ENCODE measurements at regions not wholly inside any gene's neighbourhood (a gene's known extent, or its start where the extent isn't known, plus 50 kb on each side); places are given as distances from the start of the nearest gene placed in this dataset.
"Not testable (repeated sequence)": the region's sequence is repeated elsewhere in the genome, so short reads cannot be mapped to it uniquely, and the experiment has no call there.

GRCh38 chr10:61047788-61048560, 104.0 kb upstream of the RHOBTB1 start:
- DNase-seq (ENCODE audit: low spot score), result no peak

GRCh38 chr10:61047081-61047480, 103.1 kb upstream of the RHOBTB1 start:
- DNase-seq (ENCODE audit: low spot score), result no peak

GRCh38 chr10:61045480-61045879, 101.5 kb upstream of the RHOBTB1 start:
- DNase-seq (ENCODE audit: low spot score), result not testable (repeated sequence)

GRCh38 chr10:61042533-61042932, 98.5 kb upstream of the RHOBTB1 start:
- DNase-seq (ENCODE audit: low spot score), result no peak

- no peak for DNase-seq (ENCODE audit: low spot score)
These were observed 96.5 kb upstream of the RHOBTB1 start for GRCh38 chr10:61040399-61041016.

GRCh38 chr10:61039868-61040267, 95.9 kb upstream of the RHOBTB1 start:
- DNase-seq (ENCODE audit: low spot score), result no peak

DNA sequence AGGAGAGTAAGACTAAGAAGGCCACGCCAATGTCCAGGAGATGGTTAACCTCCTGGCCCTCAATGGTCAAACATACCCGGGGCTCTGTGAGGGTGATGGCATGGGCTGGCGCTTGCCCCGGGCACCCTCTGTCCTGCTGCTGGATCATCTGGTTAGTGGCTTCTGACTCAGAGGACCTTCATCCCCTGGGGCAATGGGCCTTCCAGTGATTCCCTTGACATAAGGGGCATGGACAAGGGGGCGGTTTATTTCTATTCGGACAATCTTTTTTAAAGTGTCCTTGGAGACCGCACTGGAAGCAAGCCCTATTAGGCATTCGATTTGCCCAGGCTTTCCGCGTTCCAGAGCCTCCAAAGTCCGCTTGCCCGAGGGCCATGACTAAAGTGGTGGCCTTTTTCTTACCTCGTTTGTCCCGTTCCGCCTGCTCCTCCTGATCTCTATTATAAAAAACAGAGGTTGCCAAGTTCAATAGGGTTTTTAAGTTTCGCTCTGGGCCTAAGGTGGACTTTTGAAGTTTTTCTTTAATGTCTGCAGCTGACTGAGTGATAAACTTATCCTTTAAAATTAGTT, 93.4 kb upstream of the RHOBTB1 start:
- not testable (repeated sequence) for DNase-seq (ENCODE audit: low spot score)

- not testable (repeated sequence) for DNase-seq (ENCODE audit: low spot score)
These were observed 92.2 kb upstream of the RHOBTB1 start for GRCh38 chr10:61036148-61036547.

- DNase-seq (ENCODE audit: low spot score), result no peak
These were observed 87.4 kb upstream of the RHOBTB1 start for GRCh38 chr10:61031341-61031740.

- no peak for DNase-seq (ENCODE audit: low spot score)
These were observed 85.4 kb upstream of the RHOBTB1 start for GRCh38 chr10:61029411-61029810.

DNA sequence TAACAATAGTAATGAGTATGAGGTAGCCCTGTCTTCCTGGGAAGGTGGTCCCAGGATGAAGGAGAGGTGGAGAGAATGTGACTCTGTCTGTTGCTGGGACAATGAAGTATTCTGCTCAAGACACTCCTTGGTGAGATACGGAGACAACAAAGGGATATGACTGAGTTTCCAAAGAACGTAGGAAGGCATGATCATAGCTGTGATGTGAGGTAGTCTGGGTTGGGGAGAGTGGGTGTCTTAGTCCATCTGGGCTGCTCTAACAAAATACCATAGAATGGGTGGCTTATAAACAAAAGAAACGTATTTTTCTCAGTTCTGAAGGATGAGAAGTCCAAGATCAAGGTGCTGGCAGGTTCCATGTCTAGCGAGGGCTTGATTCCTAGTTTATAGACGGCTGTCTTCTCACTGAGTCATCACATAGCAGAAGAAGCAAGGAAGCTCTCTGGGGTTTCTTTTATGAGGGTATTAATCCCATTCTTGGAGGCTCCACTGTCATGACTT, 84.9 kb upstream of the RHOBTB1 start:
- DNase-seq (ENCODE audit: low spot score), result no peak

DNA sequence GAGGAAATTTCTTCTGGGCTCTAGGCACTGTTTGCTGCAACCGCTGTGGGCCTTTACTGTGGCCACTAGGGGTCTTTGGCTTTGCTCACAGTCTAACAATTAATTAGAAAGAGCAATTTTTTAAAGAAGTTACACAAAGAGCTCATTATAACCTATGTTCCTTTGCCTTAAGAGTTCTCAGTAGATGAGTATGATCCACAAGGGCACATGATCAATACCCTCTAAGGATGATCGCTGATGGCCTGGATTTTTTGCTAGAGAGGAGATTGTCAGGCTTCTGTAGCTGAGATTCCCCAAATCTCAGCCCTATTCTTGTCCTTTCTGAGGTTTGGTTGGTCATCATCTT, 80.8 kb upstream of the RHOBTB1 start:
- no peak for DNase-seq (ENCODE audit: low spot score)

DNA sequence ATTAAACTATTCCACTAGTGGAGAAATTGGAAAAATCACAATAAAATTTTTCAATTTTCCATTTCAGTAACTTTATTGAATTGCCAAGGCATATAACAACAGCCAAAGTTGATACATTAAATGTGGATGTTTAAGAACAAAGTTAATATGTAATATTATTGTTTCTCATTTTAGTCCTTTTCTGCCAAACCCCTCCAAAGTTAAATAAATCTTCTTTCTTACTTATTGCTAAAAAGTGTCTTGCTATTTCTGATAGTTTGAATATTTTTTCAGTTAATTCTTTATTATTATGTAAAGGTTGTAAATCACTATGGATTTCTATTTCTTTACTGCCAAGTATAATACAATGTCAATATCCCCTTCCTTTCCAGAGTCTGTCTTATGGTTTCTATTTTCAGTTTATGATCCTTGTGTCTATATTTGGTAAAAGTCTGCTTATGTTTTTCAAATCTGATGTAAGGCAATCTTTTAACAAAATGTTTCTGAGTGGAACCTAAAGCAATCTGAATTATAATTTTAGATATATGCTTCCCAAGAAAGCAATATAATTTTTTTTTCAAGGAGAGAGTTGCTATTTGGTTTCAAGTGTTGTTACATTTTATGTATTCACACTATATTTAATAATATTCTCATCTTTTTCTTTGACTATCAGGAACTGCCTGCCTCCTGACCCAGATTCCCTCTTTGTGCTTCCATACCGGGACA, 80.3 kb upstream of the RHOBTB1 start:
- no peak for DNase-seq (ENCODE audit: low spot score)

- DNase-seq (ENCODE audit: low spot score), result no peak
These were observed 79.1 kb upstream of the RHOBTB1 start for GRCh38 chr10:61023053-61023452.

DNA sequence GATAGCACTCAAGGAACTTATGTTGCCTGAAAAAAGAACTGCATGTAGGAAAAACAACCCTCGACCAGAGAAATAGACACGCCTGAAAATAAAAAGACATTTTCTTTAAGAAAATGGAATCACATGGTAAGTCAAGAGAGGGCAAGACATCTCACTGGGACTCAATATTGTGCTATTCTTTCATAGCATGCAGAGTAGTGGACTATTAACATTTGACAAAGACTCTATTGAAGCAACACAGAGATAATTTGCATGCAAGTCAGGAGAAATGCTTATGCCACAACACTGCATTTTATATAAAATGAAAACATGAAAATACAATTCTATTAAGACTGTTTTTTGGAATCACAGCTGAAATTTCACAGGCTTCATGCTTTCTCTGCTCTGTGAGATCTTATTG, 77.9 kb upstream of the RHOBTB1 start:
- DNase-seq (ENCODE audit: low spot score), result no peak

DNA sequence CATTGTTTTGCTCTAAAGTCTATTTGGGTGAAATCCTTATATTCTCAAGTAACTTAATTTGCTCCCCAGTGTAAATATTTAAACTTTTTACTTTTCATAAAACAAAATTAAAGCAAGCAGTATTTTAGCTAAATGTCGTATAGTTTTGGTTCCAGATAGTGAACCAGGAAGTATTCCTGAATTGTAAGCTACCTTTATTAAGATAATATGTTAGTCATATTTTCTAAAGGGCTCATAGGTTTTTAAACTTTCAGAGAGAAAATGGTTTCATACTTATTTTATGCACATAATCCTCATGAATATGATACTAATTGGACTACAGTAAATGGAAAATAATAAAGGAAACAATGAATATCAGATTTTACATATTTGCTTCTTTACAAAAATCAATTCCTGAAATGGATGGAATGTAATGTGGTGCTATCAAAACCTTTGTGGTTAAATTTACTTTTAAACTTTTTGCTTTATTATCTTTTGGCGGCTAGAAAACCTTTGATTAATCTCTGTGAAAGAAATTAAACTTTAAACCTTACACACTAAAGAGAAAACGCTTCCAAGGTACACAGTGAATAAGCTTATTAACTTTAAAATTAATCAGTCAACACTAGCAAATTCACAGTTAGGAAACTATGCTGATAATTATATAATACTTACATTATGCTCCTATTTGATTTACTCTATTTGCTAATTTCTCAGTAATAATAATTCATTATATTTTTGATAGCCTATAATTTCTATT, 76.6 kb upstream of the RHOBTB1 start:
- no peak for DNase-seq (ENCODE audit: low spot score)

- DNase-seq (ENCODE audit: low spot score), result no peak
These were observed 74.2 kb upstream of the RHOBTB1 start for GRCh38 chr10:61018146-61018545.

GRCh38 chr10:61016630-61017029, 72.6 kb upstream of the RHOBTB1 start:
- DNase-seq (ENCODE audit: low spot score), result no peak

DNA sequence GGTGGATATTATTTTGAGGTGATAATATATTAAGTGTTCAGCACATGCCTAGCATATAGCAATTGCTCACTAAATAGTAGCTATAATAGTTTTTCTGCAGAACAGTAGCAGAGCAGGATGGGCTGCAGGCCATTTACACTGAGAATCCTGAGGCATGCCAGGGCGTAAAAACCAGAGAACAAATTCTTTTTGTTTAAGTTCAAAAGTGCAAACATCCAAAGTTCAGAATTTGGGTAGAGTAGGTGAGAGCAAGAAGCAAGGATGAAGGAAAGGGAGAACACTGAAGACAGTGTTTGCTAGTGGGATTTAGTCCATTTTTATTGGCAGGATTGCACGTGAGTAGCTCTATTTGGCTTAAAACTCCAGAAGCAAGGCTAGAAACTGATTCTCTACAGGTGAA, 72.0 kb upstream of the RHOBTB1 start:
- no peak for DNase-seq (ENCODE audit: low spot score)

DNA sequence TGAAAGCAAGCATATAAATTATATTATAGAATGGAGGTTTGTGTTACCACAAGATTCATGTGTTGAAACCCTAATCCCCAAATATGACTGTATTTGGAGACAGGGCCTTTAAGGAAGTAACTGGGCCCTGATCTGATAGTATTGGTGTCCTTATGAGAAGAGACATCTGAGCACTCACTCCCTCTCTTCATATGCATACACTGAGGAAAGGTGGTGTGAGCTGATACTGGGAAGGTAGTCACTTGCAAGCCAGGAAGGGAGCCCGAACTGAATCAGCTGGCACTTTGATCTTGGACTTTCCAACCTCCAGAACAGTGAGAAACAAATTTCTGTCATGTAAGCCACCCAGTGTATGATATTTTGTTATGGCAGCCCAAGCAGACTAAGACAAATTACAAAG, 66.9 kb upstream of the RHOBTB1 start:
- DNase-seq (ENCODE audit: low spot score), result no peak

DNA sequence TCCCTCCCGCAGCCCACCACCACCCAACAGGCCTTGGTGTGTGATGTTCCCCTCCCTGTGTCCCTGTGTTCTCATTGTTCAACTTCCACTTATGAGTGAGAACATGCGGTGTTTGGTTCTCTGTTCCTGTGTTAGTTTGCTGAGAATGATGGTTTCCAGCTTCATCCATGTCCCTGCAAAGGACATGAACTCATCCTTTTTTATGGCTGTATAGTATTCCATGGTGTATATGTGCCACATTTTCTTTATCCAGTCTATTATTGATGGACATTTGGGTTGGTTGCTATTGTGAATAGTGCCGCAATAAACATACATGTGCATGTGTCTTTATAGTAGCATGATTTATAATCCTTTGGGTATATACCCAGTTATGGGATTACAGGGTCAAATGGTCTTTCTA, 59.1 kb upstream of the RHOBTB1 start:
- DNase-seq (ENCODE audit: low spot score), result not testable (repeated sequence)

GRCh38 chr10:61001731-61002122, 57.7 kb upstream of the RHOBTB1 start:
- no peak for DNase-seq (ENCODE audit: low spot score)

Measured in ureter (tissue), 1 donor.